ENCODE measurements at regions not wholly inside any gene's neighbourhood (a gene's known extent, or its start where the extent isn't known, plus 50 kb on each side); places are given as distances from the start of the nearest gene placed in this dataset.
"Not testable (repeated sequence)": the region's sequence is repeated elsewhere in the genome, so short reads cannot be mapped to it uniquely, and the experiment has no call there.

GRCh38 chr11:15850335-15850734 is 506.0 kb downstream of the SOX6 start:
- TF ChIP-seq CTCF (IDR thresholded peaks at IDR 0.05 in 2 of 3, conservative IDR thresholded peaks at IDR 0.05 in 1 of 3; ENCODE audit: borderline replicate concordance in 1 of 3, insufficient read depth in 1 of 3, low read depth in 2 of 3, low read length in 2 of 3); EZH2 (IDR thresholded peaks at IDR 0.05); POLR2A (IDR thresholded peaks at IDR 0.05; ENCODE audit: borderline replicate concordance, extremely low read depth, insufficient read depth, insufficient read length); FOSL1 (IDR thresholded peaks at IDR 0.05; ENCODE audit: low read depth); POLR2AphosphoS5 (IDR thresholded peaks at IDR 0.05; ENCODE audit: low read depth, low read length): not testable (repeated sequence)

Measured in HCT116 (cell line).